CD1c-positive myeloid dendritic cell (primary cell): ENCODE measurements at regions not wholly inside any gene's neighbourhood (a gene's known extent, or its start where the extent isn't known, plus 50 kb on each side); places are given as distances from the start of the nearest gene placed in this dataset.

Experiments used
- DNase-seq: peaks from one replicate; pipeline ENCODE4 v3.0.0-alpha.2; 2016; ENCODE audit errors: extremely low spot score

DNA sequence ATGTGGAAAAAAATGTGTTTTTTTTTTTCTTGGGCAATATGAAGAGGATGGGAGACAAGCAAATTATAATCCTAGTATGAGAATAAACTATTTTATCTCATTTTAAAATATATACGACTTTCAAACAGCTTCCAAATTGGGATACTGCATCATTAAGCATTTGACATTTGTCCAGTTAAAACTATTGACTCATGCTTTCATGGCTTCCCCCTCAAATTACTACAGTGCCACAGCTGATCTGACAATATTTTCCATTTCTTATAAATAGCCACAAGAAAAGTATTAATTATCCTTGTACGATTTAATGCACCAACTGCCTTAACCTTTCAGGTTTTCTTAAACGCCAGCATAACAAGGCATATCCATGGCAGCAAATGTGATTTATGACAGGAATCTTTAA is 1134.8 kb upstream of the ZEB2 start:
- no peak for DNase-seq

DNA sequence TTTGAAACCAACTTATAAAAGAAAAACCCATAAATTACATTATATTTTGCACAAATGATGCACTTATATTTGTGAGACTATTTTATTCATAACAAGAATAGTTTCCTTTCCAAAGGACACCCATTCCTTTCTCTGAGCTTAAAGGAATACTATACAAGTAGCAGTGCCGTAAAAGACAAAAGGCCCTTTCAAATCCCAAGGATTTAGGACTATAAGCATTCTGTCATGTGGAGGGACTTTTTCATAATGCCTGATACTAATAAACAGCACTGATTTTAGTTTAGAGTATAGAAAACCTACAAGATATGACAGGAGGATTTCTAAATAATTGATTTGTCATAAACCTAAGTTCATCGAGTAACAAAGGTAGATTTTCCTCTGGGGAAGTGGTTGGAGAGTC is 1134.2 kb upstream of the ZEB2 start:
- DNase-seq: no peak

DNA sequence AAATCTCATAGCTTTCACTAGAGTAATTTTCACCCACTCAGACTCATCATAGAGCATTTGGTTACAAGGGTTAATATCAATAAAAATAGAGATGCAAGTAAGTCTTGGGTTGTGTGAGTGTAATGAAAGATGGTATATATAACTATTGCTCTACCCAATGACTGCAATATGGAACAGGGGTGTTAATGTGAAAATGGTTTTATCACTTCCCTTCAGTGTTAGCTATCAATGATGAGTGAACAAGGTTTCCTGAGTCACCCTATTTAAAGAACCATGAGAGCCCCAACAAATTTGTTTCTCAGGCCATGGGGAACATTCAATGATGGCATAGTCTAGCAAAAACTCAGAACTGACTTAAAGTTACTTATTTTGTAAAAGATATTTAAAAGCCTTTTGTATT is 1133.6 kb upstream of the ZEB2 start:
- DNase-seq: no peak

DNA sequence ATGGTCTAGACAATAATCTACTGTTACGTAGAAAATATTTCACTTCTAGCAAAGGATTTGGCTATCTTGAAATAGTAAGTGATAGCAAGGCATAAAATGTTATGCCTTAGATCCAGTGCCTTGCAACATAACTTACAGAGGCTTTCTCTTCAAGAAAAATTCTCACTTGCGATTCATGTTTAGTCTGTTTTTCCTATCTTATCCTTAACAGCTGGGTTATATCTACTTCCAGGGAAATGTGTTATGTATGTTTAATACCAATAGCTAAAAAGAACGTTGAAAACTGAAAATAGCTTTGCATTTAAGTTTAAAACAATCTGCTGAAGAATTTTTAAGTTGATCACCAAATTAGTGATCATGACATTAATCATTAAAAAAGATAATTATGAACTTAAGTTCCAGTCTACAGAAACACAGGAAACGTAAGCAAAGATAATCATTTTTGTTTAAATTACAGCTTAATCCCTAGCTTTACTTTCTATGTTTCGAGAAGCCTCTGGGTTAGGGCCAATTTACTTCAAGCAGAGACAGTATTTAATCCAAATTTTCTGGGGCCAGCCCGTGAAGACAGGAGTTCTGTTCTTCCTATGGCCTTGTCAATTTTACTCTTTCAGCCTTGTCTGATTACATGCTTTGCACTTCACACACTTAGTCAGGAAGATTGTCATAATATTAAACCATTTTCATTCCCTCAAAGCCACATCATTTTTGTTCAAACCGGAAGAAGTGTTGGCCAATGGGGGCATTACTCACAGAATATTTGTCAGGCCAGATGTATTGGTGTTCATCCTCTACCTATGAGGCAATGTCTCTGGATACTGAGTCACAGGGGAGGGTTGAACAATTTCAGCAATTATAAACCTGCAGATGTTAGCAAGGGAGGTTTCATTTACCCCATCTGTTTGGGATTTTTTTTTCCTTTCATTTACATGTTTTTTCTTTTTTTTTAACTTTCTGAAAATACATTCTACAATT is 1132.9 kb upstream of the ZEB2 start:
- DNase-seq: no peak

DNA sequence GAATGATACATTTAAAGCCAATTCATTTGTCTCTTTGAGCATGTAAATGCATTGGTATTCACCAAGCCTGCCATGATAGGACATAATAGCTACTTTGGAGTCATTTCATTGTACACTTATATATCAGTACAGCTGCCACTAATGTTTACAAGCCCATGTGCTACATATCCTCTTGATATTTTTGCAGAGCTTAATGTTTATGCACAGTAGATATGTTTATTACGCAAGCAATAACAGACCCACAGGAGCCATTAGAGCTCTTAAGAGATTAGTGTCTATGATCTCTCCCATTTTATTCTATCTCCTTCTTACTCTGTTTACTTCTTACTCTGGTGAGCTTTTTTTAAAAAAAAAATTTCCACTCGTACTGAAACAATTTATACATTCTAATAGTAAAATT is 1132.1 kb upstream of the ZEB2 start:
- no peak for DNase-seq

DNA sequence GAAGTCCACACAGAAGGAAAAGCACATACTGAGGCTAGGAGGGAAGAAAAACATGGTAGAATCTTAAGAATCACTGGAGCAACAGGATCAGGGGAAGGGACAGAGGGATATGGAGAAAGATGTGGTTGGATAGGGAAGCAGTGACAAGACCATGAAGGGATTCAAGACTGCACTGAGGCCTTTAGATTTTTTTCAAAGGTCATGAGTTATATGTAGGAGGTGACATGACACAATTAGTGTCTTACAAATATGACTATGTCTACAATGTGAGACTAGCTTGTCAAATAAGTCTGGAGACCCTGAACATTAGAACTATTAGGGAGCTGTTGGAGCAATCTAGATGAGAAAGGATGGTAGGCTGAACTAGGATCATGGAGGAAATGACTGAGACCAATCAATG is 1130.3 kb upstream of the ZEB2 start:
- no peak for DNase-seq

DNA sequence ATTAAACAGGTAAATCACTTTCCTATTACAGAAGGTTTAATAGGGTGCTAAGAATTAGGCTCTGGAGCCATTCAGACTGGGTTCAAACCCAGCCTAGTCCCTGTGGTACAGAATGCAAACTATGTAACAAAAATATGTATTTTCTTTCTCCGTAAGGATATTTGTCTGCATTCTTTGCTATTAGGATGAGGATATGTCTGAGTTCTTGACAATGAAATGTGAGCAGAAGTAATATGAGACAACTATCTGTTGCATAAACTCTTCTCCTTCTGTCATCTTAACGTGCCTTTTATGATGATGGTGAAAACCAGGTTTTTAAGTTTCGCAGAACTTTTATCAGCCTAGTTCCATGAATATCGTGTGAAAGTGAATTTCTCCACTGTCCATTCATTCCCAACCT is 1129.1 kb upstream of the ZEB2 start:
- no peak for DNase-seq

DNA sequence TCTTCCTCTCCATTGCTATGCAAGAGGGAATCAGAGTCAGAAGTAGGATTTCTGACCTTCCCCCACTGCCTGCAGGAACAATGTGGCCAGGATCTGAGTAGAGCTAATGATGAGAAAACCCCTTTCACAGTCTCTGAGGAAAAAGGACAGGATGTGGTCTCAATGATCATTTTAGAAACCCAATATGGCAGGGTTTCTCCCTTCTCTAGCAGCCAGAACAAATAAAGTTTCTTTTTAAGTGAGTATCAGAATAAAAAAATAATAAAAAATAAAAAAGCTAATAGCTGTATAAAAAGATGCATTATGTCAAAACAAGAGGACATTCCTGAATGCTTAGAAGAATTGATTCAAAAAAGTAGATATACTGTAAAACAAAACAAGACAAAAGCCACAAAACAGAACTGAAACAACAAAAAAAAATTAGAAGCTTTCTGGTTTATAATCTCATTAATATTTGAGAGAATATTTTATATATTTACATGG is 1124.9 kb upstream of the ZEB2 start:
- no peak for DNase-seq

DNA sequence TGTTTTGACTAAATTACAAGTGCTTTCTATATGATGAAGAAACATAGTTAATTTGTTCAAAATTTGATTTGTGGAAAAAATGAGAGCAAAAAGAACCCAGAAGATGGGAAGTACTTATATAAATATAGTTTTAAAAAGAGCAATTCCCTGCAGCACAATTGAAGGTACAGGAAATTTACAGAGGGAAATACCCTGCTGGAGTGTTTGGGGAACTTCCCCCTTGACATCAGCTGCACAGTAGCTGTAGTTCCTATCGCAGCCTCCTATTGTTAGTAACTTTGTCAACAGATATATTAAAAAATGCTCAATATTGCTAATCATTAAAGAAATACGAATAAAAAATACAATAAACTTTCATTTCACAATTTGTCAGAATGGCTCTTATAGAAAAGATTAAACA is 1118.8 kb upstream of the ZEB2 start:
- DNase-seq: peak; percentile 44

DNA sequence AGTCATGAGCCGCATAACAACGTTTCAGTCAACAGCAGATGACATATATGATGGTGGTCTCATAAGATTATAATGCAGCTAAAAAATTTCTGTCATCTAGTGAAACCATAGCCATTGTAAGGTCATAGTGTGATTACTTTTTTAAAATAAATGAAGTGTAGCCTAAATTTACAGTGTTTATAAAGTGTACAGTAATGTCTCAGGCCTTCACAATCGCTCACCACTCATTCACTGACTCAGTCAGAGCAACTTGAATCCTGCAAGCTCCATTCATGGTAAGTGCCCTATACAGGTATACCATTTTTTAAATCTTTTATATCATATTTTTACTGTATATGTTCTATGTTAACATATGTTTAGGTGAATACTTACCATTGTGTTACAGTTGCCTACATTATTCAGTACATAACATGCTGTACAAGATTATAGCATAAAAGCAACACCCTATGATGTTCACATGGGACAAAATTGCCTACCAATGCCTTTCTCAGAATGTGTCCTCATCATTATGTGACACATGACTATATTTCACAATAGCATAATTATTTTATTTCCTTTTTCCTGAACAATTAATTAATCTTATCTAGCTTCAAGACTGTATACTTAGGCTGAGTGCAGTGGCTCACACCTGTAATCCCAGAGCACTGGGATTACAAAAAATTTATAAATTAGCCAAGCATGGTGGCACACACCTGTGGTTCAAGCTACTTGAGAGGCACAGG is 1115.9 kb upstream of the ZEB2 start:
- no peak for DNase-seq

DNA sequence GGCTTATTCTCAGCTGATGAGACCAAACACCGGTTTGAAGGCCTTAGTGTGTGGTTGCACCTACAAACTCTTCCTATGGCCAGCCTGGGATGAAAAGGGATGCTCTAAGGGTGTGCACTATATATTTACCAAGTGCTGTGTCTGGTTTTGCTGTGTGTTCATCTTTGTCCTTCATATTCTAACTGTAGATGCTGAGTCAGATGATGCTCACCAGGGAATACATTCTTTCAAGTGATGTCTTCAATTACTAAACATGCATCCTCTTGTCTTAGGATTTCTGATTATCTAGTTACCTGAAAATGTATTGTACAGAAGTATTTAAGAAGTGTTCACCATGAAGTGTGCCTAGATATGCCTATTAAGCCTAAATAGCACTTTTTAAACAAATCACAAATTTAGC is 1111.6 kb upstream of the ZEB2 start:
- no peak for DNase-seq

DNA sequence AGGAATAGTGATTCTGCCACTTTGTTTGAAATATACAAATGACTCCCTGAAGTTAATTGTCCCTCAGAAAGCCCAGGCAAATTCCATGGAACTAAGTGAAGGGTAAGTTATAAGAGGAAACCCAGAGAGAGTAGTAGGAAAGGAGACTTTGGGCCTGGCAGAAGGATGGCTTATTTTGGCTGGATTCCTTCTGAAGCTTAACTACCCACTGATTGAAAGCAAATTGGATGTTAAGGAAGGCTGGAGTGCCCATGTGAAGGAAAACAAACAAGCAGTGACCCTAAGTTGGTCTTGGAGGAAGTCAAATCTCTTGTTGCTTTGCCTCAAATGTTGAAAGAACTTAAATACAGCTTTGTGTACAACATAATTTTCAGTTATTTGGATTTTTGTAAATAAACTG is 1106.4 kb upstream of the ZEB2 start:
- DNase-seq: no peak

DNA sequence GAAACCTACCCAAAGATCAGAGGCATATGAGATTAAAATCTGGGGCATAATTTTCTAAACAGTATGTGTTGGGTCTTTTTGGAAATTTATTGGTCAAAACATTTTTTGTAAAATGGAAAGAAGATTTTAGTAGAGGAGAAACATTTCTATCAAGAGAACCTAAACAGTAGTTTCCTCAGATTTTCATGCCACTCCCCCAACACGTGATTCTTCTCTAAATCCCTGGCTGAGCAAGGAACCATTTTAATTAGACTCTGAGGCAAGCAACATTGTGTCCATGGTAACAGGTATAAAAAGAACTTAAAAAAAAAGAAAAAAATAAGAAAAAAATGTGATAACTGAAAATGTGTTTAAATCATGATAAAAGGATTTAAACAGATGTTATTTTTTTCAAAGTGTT is 1105.2 kb upstream of the ZEB2 start:
- no peak for DNase-seq

DNA sequence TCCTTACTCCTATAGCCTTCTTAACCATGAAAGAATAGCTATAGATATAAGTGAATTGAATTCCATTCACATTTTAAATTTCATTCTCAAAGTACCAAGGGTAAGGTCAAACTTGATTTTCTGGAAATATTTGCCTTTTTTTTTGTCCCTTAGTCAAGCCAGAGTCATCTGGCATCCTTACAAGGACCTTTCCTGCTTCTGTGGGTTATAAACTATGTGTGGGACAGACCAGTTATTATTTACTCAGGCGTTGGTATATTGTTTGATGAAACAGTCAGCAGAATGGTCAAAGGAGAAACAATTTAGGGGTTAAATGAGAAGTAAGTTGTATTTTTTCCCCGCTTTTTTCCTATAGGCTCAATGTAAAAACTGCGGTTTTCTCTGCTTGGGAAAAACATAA is 1103.2 kb upstream of the ZEB2 start:
- no peak for DNase-seq

DNA sequence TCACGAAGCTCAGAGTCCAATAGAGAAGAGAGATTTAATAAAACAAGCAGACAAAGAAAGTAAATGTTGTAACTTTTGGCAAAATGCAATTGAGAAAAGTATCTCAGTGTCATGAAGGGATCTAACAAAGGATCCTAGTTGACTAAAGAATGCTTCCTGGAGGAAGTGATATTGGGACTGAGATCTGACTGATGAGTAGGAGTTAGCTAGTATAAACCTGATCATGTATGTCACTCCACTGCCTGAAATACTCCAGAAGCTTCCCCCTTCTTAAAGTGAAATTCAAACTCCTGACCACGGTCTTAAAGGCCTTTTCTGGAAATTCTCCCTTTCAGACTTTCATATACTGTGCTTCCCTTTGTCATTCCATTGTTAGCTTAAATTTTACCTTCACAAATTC is 1102.4 kb upstream of the ZEB2 start:
- peak; percentile 29 for DNase-seq

DNA sequence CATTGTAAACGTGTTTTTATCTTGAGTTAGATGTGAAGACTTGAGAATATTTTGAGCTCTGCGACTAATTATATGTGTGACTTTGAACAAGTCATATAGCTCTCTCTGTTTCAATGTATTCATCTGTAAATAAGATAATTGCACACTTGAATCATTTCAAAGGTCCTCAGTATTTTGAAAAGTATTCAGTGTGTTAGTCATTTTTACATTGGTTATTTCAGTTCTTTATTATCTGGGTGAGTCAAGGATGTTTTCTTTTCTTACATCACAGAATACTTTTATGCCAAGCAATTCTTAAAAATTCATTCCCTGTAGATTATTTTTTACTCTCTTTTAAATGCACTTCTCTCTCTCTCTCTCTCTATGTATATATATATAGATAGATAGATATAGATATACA is 1098.0 kb upstream of the ZEB2 start:
- no peak for DNase-seq

DNA sequence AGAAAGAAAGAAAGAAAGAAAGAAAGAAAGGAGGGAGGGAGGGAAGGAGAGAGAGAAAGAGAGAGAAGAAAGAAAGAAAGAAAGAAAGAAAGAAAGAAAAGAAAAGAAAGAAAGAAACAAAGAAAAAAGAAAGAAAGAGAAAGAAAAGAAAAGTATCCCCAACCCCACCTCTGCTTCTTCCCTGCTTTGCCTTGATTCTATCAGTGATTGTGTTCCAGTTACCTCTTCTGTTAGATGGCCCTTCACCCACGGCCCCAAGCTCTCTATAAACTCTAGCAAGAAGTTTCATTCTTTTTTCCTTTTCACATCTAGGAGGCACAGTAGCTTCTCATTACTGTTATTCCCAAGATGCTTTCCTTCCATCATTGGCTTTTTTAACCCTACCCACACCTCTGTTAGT is 1097.5 kb upstream of the ZEB2 start:
- DNase-seq: no peak

DNA sequence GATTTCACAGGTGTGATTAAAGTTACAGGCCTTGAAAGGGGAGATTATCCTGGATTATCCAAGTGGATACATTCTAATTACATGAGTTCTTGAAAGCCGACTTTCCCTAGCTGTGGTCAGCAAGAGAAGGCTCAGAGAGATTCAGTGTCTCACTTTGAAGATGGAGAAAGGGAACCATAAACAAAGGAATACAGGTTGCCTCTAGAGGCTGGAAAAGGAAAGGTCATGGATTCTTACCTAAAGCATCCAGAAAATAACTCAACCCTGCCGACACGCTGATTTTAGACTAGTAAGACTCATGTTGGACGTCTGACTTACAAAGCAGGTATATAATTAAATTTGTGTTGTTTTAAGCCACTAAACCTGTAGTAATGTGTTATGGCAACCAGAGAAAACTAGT is 1095.7 kb upstream of the ZEB2 start:
- DNase-seq: no peak

DNA sequence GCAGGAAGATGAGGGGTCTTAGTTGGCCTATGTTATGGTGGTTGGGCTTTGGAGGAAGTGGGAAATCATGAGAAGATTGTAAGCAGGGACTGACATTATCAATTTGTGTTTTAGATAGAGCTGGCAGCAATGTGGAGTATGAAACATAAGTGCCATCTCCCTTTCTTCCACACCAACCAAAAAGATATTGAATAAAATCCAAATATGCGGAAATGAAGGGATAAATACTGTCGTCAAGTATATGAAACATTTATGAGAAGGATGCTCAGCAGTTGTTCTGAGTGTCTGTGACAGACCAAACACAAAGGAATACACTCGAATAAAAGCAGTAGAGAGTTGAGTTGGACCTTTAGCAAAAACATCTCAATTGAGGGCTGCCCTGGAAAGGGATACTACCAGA is 1090.0 kb upstream of the ZEB2 start:
- no peak for DNase-seq

DNA sequence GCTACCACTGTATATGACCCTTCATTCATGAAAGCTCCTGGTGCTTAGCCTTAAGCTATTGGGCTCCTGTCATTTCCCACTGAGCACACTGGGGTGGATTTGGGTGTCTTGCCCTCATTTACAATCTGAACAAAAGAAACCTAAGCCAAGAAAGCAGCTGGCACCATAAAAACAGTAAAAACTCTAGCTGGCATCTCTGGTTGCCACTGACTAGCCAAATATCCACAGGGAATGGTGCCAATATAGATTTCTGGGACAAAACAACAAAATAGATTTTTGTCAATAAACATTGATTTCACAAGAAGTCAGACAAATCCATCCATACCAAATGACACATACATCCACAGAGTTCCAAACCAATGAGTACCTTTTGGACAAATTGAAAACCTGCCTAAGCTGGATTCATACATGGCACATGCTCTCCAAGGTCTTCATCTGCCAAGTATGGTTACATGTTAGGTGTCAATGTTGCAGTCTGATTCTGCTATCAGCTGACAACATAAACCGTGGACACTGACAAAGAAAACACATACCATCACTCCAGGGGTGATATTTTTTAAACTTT is 1081.5 kb upstream of the ZEB2 start:
- no peak for DNase-seq

DNA sequence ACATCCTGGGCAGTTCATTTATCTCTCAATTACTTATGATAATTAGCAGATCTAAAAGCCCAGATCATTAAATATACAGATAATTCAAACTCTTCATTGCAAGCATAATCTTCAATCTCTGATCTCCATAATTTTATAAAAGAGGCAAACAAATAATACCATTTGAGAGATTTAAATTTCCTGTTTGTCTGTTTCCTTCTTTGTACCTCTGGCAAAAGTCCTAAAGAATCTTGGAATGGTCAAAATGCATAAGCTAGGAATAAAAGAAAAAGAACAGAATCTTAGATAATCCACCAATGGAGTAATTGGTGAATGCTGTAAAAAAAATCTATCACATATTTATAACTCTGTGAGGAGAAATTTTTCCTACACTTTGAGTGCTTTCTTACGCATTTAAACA is 1080.9 kb upstream of the ZEB2 start:
- no peak for DNase-seq

DNA sequence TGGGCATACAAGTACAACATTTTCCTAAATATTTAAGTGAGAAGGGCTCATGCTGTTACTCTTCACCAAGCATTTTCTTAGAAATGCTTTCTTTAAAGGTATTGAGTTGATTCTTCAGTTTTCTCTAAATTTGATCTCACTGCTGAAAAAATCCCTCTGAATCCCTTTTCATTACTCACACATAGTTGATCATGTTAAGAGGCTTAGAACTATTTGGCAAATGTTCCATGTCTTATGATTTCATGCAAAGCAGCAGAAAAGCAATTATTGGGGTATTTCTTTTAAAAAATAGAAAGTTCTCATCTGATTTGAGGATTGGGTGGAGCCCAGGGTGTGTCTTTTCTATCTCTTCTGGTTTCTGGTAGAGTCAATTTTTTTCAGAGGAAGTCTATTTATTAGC is 1079.8 kb upstream of the ZEB2 start:
- no peak for DNase-seq

DNA sequence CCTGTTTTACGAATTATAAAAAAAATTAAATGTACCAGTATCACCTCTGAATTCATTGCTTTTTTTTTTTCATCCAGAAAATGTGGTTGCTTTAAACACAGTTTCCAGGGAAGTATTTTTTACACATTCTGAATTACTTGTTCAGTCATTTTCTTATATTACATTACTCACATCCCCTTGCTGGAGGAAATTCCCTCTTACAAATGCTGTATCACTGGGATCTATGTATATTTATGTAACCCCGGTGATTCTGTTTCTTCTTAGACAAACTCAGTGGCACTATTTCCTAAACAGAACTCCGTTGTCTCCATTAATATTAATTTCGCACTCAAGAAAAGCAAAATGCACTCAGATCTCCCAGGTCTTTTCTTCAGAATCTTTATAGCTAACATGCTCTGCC is 1078.5 kb upstream of the ZEB2 start:
- DNase-seq: no peak
